ENCODE measurements at regions not wholly inside any gene's neighbourhood (a gene's known extent, or its start where the extent isn't known, plus 50 kb on each side); places are given as distances from the start of the nearest gene placed in this dataset.

- DNase-seq = no peak
These were observed 153.4 kb upstream of the PPP1R26 start for GRCh38 chr9:135326141-135326540.

GRCh38 chr9:135326633-135327152 lies 152.9 kb upstream of the PPP1R26 start:
- no peak for DNase-seq

- no peak for DNase-seq
These were observed 150.8 kb upstream of the PPP1R26 start for GRCh38 chr9:135328485-135329417.

GRCh38 chr9:135329571-135330306 lies 149.8 kb upstream of the PPP1R26 start:
- no peak for DNase-seq

GRCh38 chr9:135330307-135330631 lies 149.3 kb upstream of the PPP1R26 start:
- DNase-seq = no peak

- DNase-seq = no peak
These were observed 148.6 kb upstream of the PPP1R26 start for GRCh38 chr9:135330685-135331590.

- no peak for DNase-seq
These were observed 147.1 kb upstream of the PPP1R26 start for GRCh38 chr9:135332516-135332915.

GRCh38 chr9:135332979-135333748 lies 146.4 kb upstream of the PPP1R26 start:
- DNase-seq = no peak

GRCh38 chr9:135334953-135335460 lies 144.6 kb upstream of the PPP1R26 start:
- DNase-seq = no peak

- no peak for DNase-seq
These were observed 143.8 kb upstream of the PPP1R26 start for GRCh38 chr9:135335691-135336181.

- DNase-seq = no peak
These were observed 142.7 kb upstream of the PPP1R26 start for GRCh38 chr9:135336722-135337527.

- no peak for DNase-seq
These were observed 141.0 kb upstream of the PPP1R26 start for GRCh38 chr9:135338546-135338945.

- no peak for DNase-seq
These were observed 140.1 kb upstream of the PPP1R26 start for GRCh38 chr9:135339378-135339973.

GRCh38 chr9:135340143-135340655 lies 139.4 kb upstream of the PPP1R26 start:
- DNase-seq = no peak

- DNase-seq = peak; percentile 1
These were observed 138.7 kb upstream of the PPP1R26 start for GRCh38 chr9:135340726-135341475.

GRCh38 chr9:135341612-135342169 lies 137.9 kb upstream of the PPP1R26 start:
- peak; percentile 3 for DNase-seq

GRCh38 chr9:135342206-135343130 lies 137.1 kb upstream of the PPP1R26 start:
- DNase-seq = peak; percentile 2

GRCh38 chr9:135343136-135343535 lies 136.4 kb upstream of the PPP1R26 start:
- no peak for DNase-seq

All from activated gamma-delta T cell treated with Interleukin-2 at 50 U/mL for 16 hours (primary cell).